Suprapubic skin (tissue), 3 donors: ENCODE measurements at regions not wholly inside any gene's neighbourhood (a gene's known extent, or its start where the extent isn't known, plus 50 kb on each side); places are given as distances from the start of the nearest gene placed in this dataset.

ENCODE experiments used
- CTCF ChIP-seq, 2 donors: fragments of 200-600 bp in 1 of 2; fragments of 450-650 bp in 1 of 2; sonication (generic) in 1 of 2; IDR thresholded peaks; one replicate each; pipeline ENCODE4 v1.5.1; 2016 to 2019; ENCODE audit warnings: antibody characterized with exemption in 2 of 2, mild to moderate bottlenecking in 1 of 2, moderate library complexity in 1 of 2
- POLR2A ChIP-seq, 2 donors: fragments of 450-650 bp; IDR thresholded peaks; one replicate each; pipeline ENCODE4 v1.6.1; 2017; ENCODE audit warnings: antibody characterized with exemption in 2 of 2, mild to moderate bottlenecking in 2 of 2, moderate library complexity in 2 of 2

DNA sequence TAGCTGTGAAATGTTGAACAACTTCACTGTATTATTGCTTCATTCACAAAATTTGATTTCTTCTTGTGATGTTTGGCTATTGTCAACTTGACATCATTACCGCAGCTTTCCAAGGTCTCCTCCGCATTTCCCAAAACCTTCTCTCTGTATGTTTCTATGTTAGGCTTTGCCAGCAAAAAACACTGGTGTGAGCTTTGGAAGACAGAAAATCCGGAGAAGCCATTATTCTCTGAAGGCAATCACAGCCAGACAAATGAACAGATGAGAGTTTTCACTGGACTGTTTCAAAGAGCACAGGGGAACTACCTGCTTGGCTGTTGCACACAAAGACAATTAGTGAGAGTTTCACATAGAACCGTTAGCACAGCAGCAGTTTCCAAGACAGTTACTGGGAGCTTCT is 609.6 kb downstream of the BRINP3 start:
- TF ChIP-seq CTCF (IDR thresholded peaks at IDR 0.05), result no peak
- TF ChIP-seq POLR2A (IDR thresholded peaks at IDR 0.05), result no peak
